Esophagus muscularis mucosa (tissue), 4 donors: ENCODE measurements at regions not wholly inside any gene's neighbourhood (a gene's known extent, or its start where the extent isn't known, plus 50 kb on each side); places are given as distances from the start of the nearest gene placed in this dataset.

Experiments
- DNase-seq: peaks from one replicate; pipeline ENCODE4 v3.0.0-alpha.2; 2017; ENCODE audit errors: extremely low spot score
- H3K27ac ChIP-seq, 4 donors: fragments of 200-600 bp; sonication (generic); replicated peaks in 1 of 4; 1 replicate in 3 of 4; 2 replicates in 1 of 4; pipeline ENCODE4 v1.5.1; 2016 to 2019; ENCODE audit warnings: mild to moderate bottlenecking in 1 of 4
- H3K27me3 ChIP-seq, 4 donors: fragments of 200-600 bp; sonication (generic); one replicate each; pipeline versions ENCODE4 v1.5.1 to v1.6.0; 2016 to 2019
- H3K36me3 ChIP-seq, 4 donors: fragments of 200-600 bp; sonication (generic); one replicate each; pipeline ENCODE4 v1.5.1; 2016 to 2019
- H3K4me1 ChIP-seq, 4 donors: fragments of 200-600 bp; sonication (generic); one replicate each; pipeline ENCODE4 v1.5.1; 2016 to 2019
- H3K4me3 ChIP-seq, 4 donors: fragments of 200-600 bp; sonication (generic); 1 replicate in 2 of 4; 2 replicates in 2 of 4; pipeline ENCODE4 v1.5.1; 2016 to 2019; ENCODE audit warnings: mild to moderate bottlenecking in 4 of 4, moderate library complexity in 1 of 4
- H3K9me3 ChIP-seq, 4 donors: fragments of 200-600 bp; sonication (generic); 1 replicate in 3 of 4; 2 replicates in 1 of 4; pipeline ENCODE4 v1.5.1; 2016 to 2019
- CTCF ChIP-seq, 3 experiments: fragments of 200-600 bp in 2 of 3; fragments of 450-650 bp in 1 of 3; sonication (generic) in 2 of 3; IDR thresholded peaks; one replicate each; pipeline ENCODE4 v1.5.1; 2017 to 2019; ENCODE audit warnings: antibody characterized with exemption in 3 of 3, mild to moderate bottlenecking in 2 of 3, moderate library complexity in 1 of 3
- EP300 ChIP-seq: sonication (generic); formaldehyde crosslinking; IDR thresholded peaks from one replicate; pipeline ENCODE4 v1.6.1; 2017; ENCODE audit warnings: antibody characterized with exemption
- POLR2A ChIP-seq: fragments of 450-650 bp; IDR thresholded peaks from one replicate; pipeline ENCODE4 v1.6.1; 2017; ENCODE audit warnings: antibody characterized with exemption, moderate library complexity, mild to moderate bottlenecking, low read depth
- POLR2AphosphoS5 ChIP-seq, 2 donors: sonication (generic); formaldehyde crosslinking; IDR thresholded peaks; one replicate each; pipeline ENCODE4 v1.6.1; 2017; ENCODE audit warnings: antibody characterized with exemption in 2 of 2
- WGBS: methylation state at CpG from one replicate; pipeline ENCODE4 v1.1.5; 2018; 5-methylcytosine and 5-hydroxymethylcytosine counted together
- intact Hi-C: fragments of 100-400 bp; cut with DNase I; formaldehyde crosslinking; loops from one replicate; pipeline ENCODE4 v1.15.1; 2023

- 94% methylated on average over 1 of the region's 1 CpG for WGBS
- no peaks in the 10 kb centered on the region for H3K36me3 ChIP-seq
- DNase-seq: no peak
- H3K27ac ChIP-seq: no peak overlapping the region
- no peaks in the 10 kb centered on the region for H3K27me3 ChIP-seq
- H3K4me1 ChIP-seq: no peaks in the 10 kb centered on the region
- H3K9me3 ChIP-seq: no peaks in the 10 kb centered on the region
- intact Hi-C loops: no loop called here
- no peak overlapping the region for H3K4me3 ChIP-seq
- TF ChIP-seq EP300: no peak
- TF ChIP-seq POLR2AphosphoS5 (IDR thresholded peaks at IDR 0.05): no peak
- no peak for TF ChIP-seq CTCF (IDR thresholded peaks at IDR 0.05)
Observed at GRCh38 chr9:82891321-82891720, 171.6 kb downstream of the RASEF start.

GRCh38 chr9:82893549-82893948 is 169.4 kb downstream of the RASEF start:
- Histone ChIP-seq H3K27me3 (no peaks in the 10 kb centered on the region), H3K9me3 (no peaks in the 10 kb centered on the region), H3K4me1 (no peaks in the 10 kb centered on the region), H3K36me3 (no peaks in the 10 kb centered on the region), H3K27ac (no peak overlapping the region), H3K4me3 (no peak overlapping the region)
- TF ChIP-seq CTCF (IDR thresholded peaks at IDR 0.05) (no peak), POLR2A (no peak), POLR2AphosphoS5 (IDR thresholded peaks at IDR 0.05) (no peak), EP300 (no peak)
- DNase-seq: no peak
- intact Hi-C loops: no loop called here

- H3K9me3 ChIP-seq: no peaks in the 10 kb centered on the region
- WGBS: 80% methylated on average over 1 of the region's 1 CpG
- TF ChIP-seq CTCF (IDR thresholded peaks at IDR 0.05) (no peak), EP300 (no peak), POLR2A (no peak), POLR2AphosphoS5 (IDR thresholded peaks at IDR 0.05) (no peak)
- no peaks in the 10 kb centered on the region for H3K4me1 ChIP-seq
- H3K36me3 ChIP-seq: no peaks in the 10 kb centered on the region
- intact Hi-C loops: no loop called here
- DNase-seq: no peak
- no peaks in the 10 kb centered on the region for H3K27me3 ChIP-seq
- H3K27ac ChIP-seq: no peak overlapping the region
- no peak overlapping the region for H3K4me3 ChIP-seq
Observed at GRCh38 chr9:82894548-82894947, 168.4 kb downstream of the RASEF start.

GRCh38 chr9:82894961-82895821 is 167.8 kb downstream of the RASEF start:
- Histone ChIP-seq H3K4me1 (no peaks in the 10 kb centered on the region), H3K27me3 (no peaks in the 10 kb centered on the region), H3K4me3 (no peak overlapping the region), H3K27ac (no peak overlapping the region), H3K36me3 (no peaks in the 10 kb centered on the region), H3K9me3 (no peaks in the 10 kb centered on the region)
- intact Hi-C loops: no loop called here
- DNase-seq: no peak
- TF ChIP-seq POLR2A (no peak), CTCF (IDR thresholded peaks at IDR 0.05) (no peak), EP300 (no peak), POLR2AphosphoS5 (IDR thresholded peaks at IDR 0.05) (no peak)
- WGBS: 63% methylated on average over 4 of the region's 4 CpGs

GRCh38 chr9:82895822-82896110 is 167.2 kb downstream of the RASEF start:
- Histone ChIP-seq H3K36me3 (no peaks in the 10 kb centered on the region), H3K27me3 (no peaks in the 10 kb centered on the region), H3K9me3 (no peaks in the 10 kb centered on the region), H3K4me1 (no peaks in the 10 kb centered on the region), H3K4me3 (no peak overlapping the region), H3K27ac (no peak overlapping the region)
- intact Hi-C loops: no loop called here
- no peak for DNase-seq
- WGBS: 63% methylated on average over 1 of the region's 1 CpG
- no peak for TF ChIP-seq EP300
- TF ChIP-seq POLR2AphosphoS5 (IDR thresholded peaks at IDR 0.05): no peak
- TF ChIP-seq POLR2A: no peak
- no peak for TF ChIP-seq CTCF (IDR thresholded peaks at IDR 0.05)
